ENCODE measurements at regions not wholly inside any gene's neighbourhood (a gene's known extent, or its start where the extent isn't known, plus 50 kb on each side); places are given as distances from the start of the nearest gene placed in this dataset.

- Histone ChIP-seq H3K27ac (ENCODE audit: low read depth) (no peak overlapping the region), H4K20me1 (replicated peaks; ENCODE audit: insufficient read depth) (no peaks in the 10 kb centered on the region), H2AFZ (no peak overlapping the region), H3F3A (replicated peaks; ENCODE audit: low read depth) (no peaks in the 10 kb centered on the region), H3K9me2 (ENCODE audit: insufficient read depth) (no peaks in the 10 kb centered on the region), H3K36me3 (ENCODE audit: insufficient read depth) (no peaks in the 10 kb centered on the region), H3K4me3 (no peak overlapping the region), H3K4me1 (ENCODE audit: insufficient read depth) (no peaks in the 10 kb centered on the region), H3K79me2 (replicated peaks; ENCODE audit: insufficient read depth) (no peaks in the 10 kb centered on the region), H3K4me2 (no peak overlapping the region), H3K27me3 (ENCODE audit: insufficient read depth) (no peaks in the 10 kb centered on the region)
- Mint-ChIP-seq H3K4me3 (no peak overlapping the region), H3K27me3 (ENCODE audit: insufficient read depth, low read depth, poor library complexity) (no peaks in the 10 kb centered on the region), H3K4me1 (no peaks in the 10 kb centered on the region), H3K36me3 (ENCODE audit: low read depth) (no peaks in the 10 kb centered on the region), H3K9me3 (no peaks in the 10 kb centered on the region), H3K27ac (no peak overlapping the region)
- DNase-seq (ENCODE audit: low spot score) (no peak), ATAC-seq (no peak)
- TF ChIP-seq NANOG (IDR thresholded peaks at IDR 0.05; ENCODE audit: borderline replicate concordance), result no peak
These were observed 380.4 kb upstream of the FGF13 start for GRCh38 chrX:139091878-139092277.

GRCh38 chrX:139091066-139091465 is 379.5 kb upstream of the FGF13 start:
- no peaks in the 10 kb centered on the region for H3K79me2 ChIP-seq (replicated peaks; ENCODE audit: insufficient read depth)
- Mint-ChIP-seq H3K27me3 (ENCODE audit: insufficient read depth, low read depth, poor library complexity) (no peaks in the 10 kb centered on the region), H3K27ac (no peak overlapping the region), H3K36me3 (ENCODE audit: low read depth) (no peaks in the 10 kb centered on the region), H3K4me1 (no peaks in the 10 kb centered on the region), H3K9me3 (no peaks in the 10 kb centered on the region), H3K4me3 (no peak overlapping the region)
- H3F3A ChIP-seq (replicated peaks; ENCODE audit: low read depth), result no peaks in the 10 kb centered on the region
- no peaks in the 10 kb centered on the region for H3K27me3 ChIP-seq (ENCODE audit: insufficient read depth)
- H4K20me1 ChIP-seq (replicated peaks; ENCODE audit: insufficient read depth), result no peaks in the 10 kb centered on the region
- no peak overlapping the region for H3K27ac ChIP-seq (ENCODE audit: low read depth)
- TF ChIP-seq JUNB (IDR thresholded peaks at IDR 0.05; ENCODE audit: unreplicated experiment) (no peak), STAT1 (IDR thresholded peaks at IDR 0.05; ENCODE audit: unreplicated experiment) (no peak), REST (IDR thresholded peaks at IDR 0.05; ENCODE audit: unreplicated experiment) (no peak), ETS1 (IDR thresholded peaks at IDR 0.05) (no peak), EZH2 (IDR thresholded peaks at IDR 0.05; ENCODE audit: low read depth, unreplicated experiment) (no peak), ZNF114 (CRISPR knock-in tag; IDR thresholded peaks at IDR 0.05) (no peak), ZNF462 (CRISPR knock-in tag; IDR thresholded peaks at IDR 0.05) (no peak), ZNF331 (CRISPR knock-in tag; IDR thresholded peaks at IDR 0.05; ENCODE audit: low read depth) (no peak)
- ATAC-seq, result no peak
- no peaks in the 10 kb centered on the region for H3K9me2 ChIP-seq (ENCODE audit: insufficient read depth)
- no peaks in the 10 kb centered on the region for H3K36me3 ChIP-seq (ENCODE audit: insufficient read depth)
- no peak overlapping the region for H3K4me3 ChIP-seq
- DNase-seq (ENCODE audit: low spot score), result no peak
- no peak overlapping the region for H2AFZ ChIP-seq
- H3K4me2 ChIP-seq, result no peak overlapping the region
- H3K4me1 ChIP-seq (ENCODE audit: insufficient read depth), result no peaks in the 10 kb centered on the region
